ENCODE measurements at regions not wholly inside any gene's neighbourhood (a gene's known extent, or its start where the extent isn't known, plus 50 kb on each side); places are given as distances from the start of the nearest gene placed in this dataset.

- no peak overlapping the region for H2AFZ ChIP-seq (ENCODE audit: low read length)
- H3K4me2 ChIP-seq (ENCODE audit: low read depth, low read length, poor library complexity, severe bottlenecking): no peak overlapping the region
- H3K36me3 ChIP-seq (ENCODE audit: insufficient read depth, low read length): no peaks in the 10 kb centered on the region
- H3K4me3 ChIP-seq (ENCODE audit: low read length, poor library complexity, severe bottlenecking): no peak overlapping the region
- no peaks in the 10 kb centered on the region for H3K27me3 ChIP-seq (ENCODE audit: insufficient read depth, low read length, poor library complexity, severe bottlenecking)
- no peaks in the 10 kb centered on the region for H3F3A ChIP-seq (ENCODE audit: low read depth)
- H3K9me2 ChIP-seq (replicated peaks; ENCODE audit: low read depth, low read length): no peaks in the 10 kb centered on the region
- no peaks in the 10 kb centered on the region for H3K4me1 ChIP-seq (ENCODE audit: insufficient read depth, low read length, poor library complexity, severe bottlenecking)
- H3K79me2 ChIP-seq (ENCODE audit: insufficient read depth, low read length): no peaks in the 10 kb centered on the region
- H3K9me3 ChIP-seq (ENCODE audit: insufficient read depth, low read depth, low read length): no peaks in the 10 kb centered on the region
- TF ChIP-seq CTCF (conservative IDR thresholded peaks at IDR 0.05; ENCODE audit: low read length) (no peak), EZH2phosphoT487 (IDR thresholded peaks at IDR 0.05; ENCODE audit: borderline replicate concordance) (no peak)
- no peaks in the 10 kb centered on the region for H4K20me1 ChIP-seq (ENCODE audit: insufficient read depth, low read length, poor library complexity, severe bottlenecking)
- H3K9ac ChIP-seq (ENCODE audit: low read depth, low read length, poor library complexity, severe bottlenecking): no peak overlapping the region
Measured at GRCh38 chr20:10741060-10741459, 67.3 kb upstream of the JAG1 start.

- H3K4me2 ChIP-seq (ENCODE audit: low read depth, low read length, poor library complexity, severe bottlenecking): no peak overlapping the region
Measured at GRCh38 chr20:10745790-10746189, 72.0 kb upstream of the JAG1 start.

GRCh38 chr20:10747019-10747418 lies 73.2 kb upstream of the JAG1 start:
- H2AFZ ChIP-seq (ENCODE audit: low read length): no peak overlapping the region
- H3K9me3 ChIP-seq (ENCODE audit: insufficient read depth, low read depth, low read length): no peaks in the 10 kb centered on the region
- no peaks in the 10 kb centered on the region for H4K20me1 ChIP-seq (ENCODE audit: insufficient read depth, low read length, poor library complexity, severe bottlenecking)

More at GRCh38 chr20:10745790-10746189, 72.0 kb upstream of the JAG1 start:
- Histone ChIP-seq H4K20me1 (ENCODE audit: insufficient read depth, low read length, poor library complexity, severe bottlenecking) (no peaks in the 10 kb centered on the region), H3K79me2 (ENCODE audit: insufficient read depth, low read length) (no peaks in the 10 kb centered on the region), H3F3A (ENCODE audit: low read depth) (no peaks in the 10 kb centered on the region), H3K36me3 (ENCODE audit: insufficient read depth, low read length) (no peaks in the 10 kb centered on the region), H3K9ac (ENCODE audit: low read depth, low read length, poor library complexity, severe bottlenecking) (no peak overlapping the region), H3K9me3 (ENCODE audit: insufficient read depth, low read depth, low read length) (no peaks in the 10 kb centered on the region), H3K4me3 (ENCODE audit: low read length, poor library complexity, severe bottlenecking) (no peak overlapping the region), H3K4me1 (ENCODE audit: insufficient read depth, low read length, poor library complexity, severe bottlenecking) (no peaks in the 10 kb centered on the region), H3K27me3 (ENCODE audit: insufficient read depth, low read length, poor library complexity, severe bottlenecking) (no peaks in the 10 kb centered on the region), H2AFZ (ENCODE audit: low read length) (no peak overlapping the region), H3K9me2 (replicated peaks; ENCODE audit: low read depth, low read length) (no peaks in the 10 kb centered on the region)
- TF ChIP-seq CTCF (conservative IDR thresholded peaks at IDR 0.05; ENCODE audit: low read length): no peak
- TF ChIP-seq EZH2phosphoT487 (IDR thresholded peaks at IDR 0.05; ENCODE audit: borderline replicate concordance): no peak

More at GRCh38 chr20:10747019-10747418, 73.2 kb upstream of the JAG1 start:
- H3K27me3 ChIP-seq (ENCODE audit: insufficient read depth, low read length, poor library complexity, severe bottlenecking): no peaks in the 10 kb centered on the region
- no peaks in the 10 kb centered on the region for H3F3A ChIP-seq (ENCODE audit: low read depth)
- H3K4me3 ChIP-seq (ENCODE audit: low read length, poor library complexity, severe bottlenecking): no peak overlapping the region
- no peak overlapping the region for H3K4me2 ChIP-seq (ENCODE audit: low read depth, low read length, poor library complexity, severe bottlenecking)
- no peaks in the 10 kb centered on the region for H3K4me1 ChIP-seq (ENCODE audit: insufficient read depth, low read length, poor library complexity, severe bottlenecking)
- no peaks in the 10 kb centered on the region for H3K36me3 ChIP-seq (ENCODE audit: insufficient read depth, low read length)
- TF ChIP-seq CTCF (conservative IDR thresholded peaks at IDR 0.05; ENCODE audit: low read length): no peak
- no peak for TF ChIP-seq EZH2phosphoT487 (IDR thresholded peaks at IDR 0.05; ENCODE audit: borderline replicate concordance)
- no peaks in the 10 kb centered on the region for H3K79me2 ChIP-seq (ENCODE audit: insufficient read depth, low read length)
- H3K9ac ChIP-seq (ENCODE audit: low read depth, low read length, poor library complexity, severe bottlenecking): no peak overlapping the region
- no peaks in the 10 kb centered on the region for H3K9me2 ChIP-seq (replicated peaks; ENCODE audit: low read depth, low read length)
